Activated T-cell treated with anti-CD3 and anti-CD28 coated beads for 4 hours (primary cell): ENCODE measurements at regions not wholly inside any gene's neighbourhood (a gene's known extent, or its start where the extent isn't known, plus 50 kb on each side); places are given as distances from the start of the nearest gene placed in this dataset.
A peak's percentile ranks its signal among the peaks of the same experiment; 100 is the strongest.
"Not testable (repeated sequence)": the region's sequence is repeated elsewhere in the genome, so short reads cannot be mapped to it uniquely, and the experiment has no call there.

Experiments used
- DNase-seq: peaks from one replicate; pipeline ENCODE4 v3.0.0-alpha.2; 2020

- no peak for DNase-seq
These were observed 64.9 kb downstream of the CD2 start for GRCh38 chr1:116819081-116819480.

GRCh38 chr1:116820369-116820768 is 66.1 kb downstream of the CD2 start:
- no peak for DNase-seq

- DNase-seq, result no peak
These were observed 67.5 kb downstream of the CD2 start for GRCh38 chr1:116821763-116822162.

- no peak for DNase-seq
These were observed 70.5 kb downstream of the CD2 start for GRCh38 chr1:116824631-116825206.

GRCh38 chr1:116825207-116825719 is 71.0 kb downstream of the CD2 start:
- DNase-seq, result no peak

GRCh38 chr1:116825720-116826438 is 71.6 kb downstream of the CD2 start:
- DNase-seq, result no peak

GRCh38 chr1:116826818-116827606 is 72.8 kb downstream of the CD2 start:
- peak; percentile 33 for DNase-seq

GRCh38 chr1:116827607-116828105 is 73.4 kb downstream of the CD2 start:
- DNase-seq, result no peak

- no peak for DNase-seq
These were observed 77.3 kb upstream of the PTGFRN start for GRCh38 chr1:116832308-116832931.

GRCh38 chr1:116832932-116833578 is 76.7 kb upstream of the PTGFRN start:
- DNase-seq, result no peak

- DNase-seq, result no peak
These were observed 76.0 kb upstream of the PTGFRN start for GRCh38 chr1:116833718-116834117.

GRCh38 chr1:116834595-116834994 is 75.1 kb upstream of the PTGFRN start:
- DNase-seq, result no peak

- DNase-seq, result no peak
These were observed 74.6 kb upstream of the PTGFRN start for GRCh38 chr1:116835161-116835560.

GRCh38 chr1:116836099-116836498 is 73.6 kb upstream of the PTGFRN start:
- DNase-seq, result no peak

GRCh38 chr1:116841569-116842344 is 68.0 kb upstream of the PTGFRN start:
- no peak for DNase-seq

- no peak for DNase-seq
These were observed 67.1 kb upstream of the PTGFRN start for GRCh38 chr1:116842654-116843053.

- DNase-seq, result no peak
These were observed 64.9 kb upstream of the PTGFRN start for GRCh38 chr1:116844775-116845174.

- DNase-seq, result no peak
These were observed 62.5 kb upstream of the PTGFRN start for GRCh38 chr1:116847190-116847589.

- DNase-seq, result no peak
These were observed 61.8 kb upstream of the PTGFRN start for GRCh38 chr1:116847688-116848531.

GRCh38 chr1:116850436-116850835 is 59.3 kb upstream of the PTGFRN start:
- no peak for DNase-seq

- not testable (repeated sequence) for DNase-seq
These were observed 58.5 kb upstream of the PTGFRN start for GRCh38 chr1:116851189-116851588.
